ENCODE measurements at regions not wholly inside any gene's neighbourhood (a gene's known extent, or its start where the extent isn't known, plus 50 kb on each side); places are given as distances from the start of the nearest gene placed in this dataset.

- Histone ChIP-seq H2BK5ac (ENCODE audit: low read depth, low read length, poor library complexity, severe bottlenecking) (no peak overlapping the region), H3K36me3 (ENCODE audit: control insufficient read depth, insufficient read depth, low read length) (no peaks in the 10 kb centered on the region), H3K79me1 (ENCODE audit: low read depth in 1 of 2, low read length in 2 of 2) (no peaks in the 10 kb centered on the region), H3K14ac (replicated peaks; ENCODE audit: low read depth, low read length) (no peak overlapping the region), H2AK9ac (replicated peaks; ENCODE audit: low read depth, low read length, poor library complexity) (no peak overlapping the region), H3K56ac (ENCODE audit: extremely low read depth, insufficient read depth, low read length) (no peak overlapping the region), H2AK5ac (ENCODE audit: low read depth, low read length) (no peak overlapping the region), H3K9ac (ENCODE audit: low read depth, low read length) (no peak overlapping the region), H3K9me1 (ENCODE audit: insufficient read depth, low read length) (no peaks in the 10 kb centered on the region), H3K27ac (ENCODE audit: insufficient read depth, low read length) (no peak overlapping the region), H2BK120ac (ENCODE audit: low read depth, low read length) (no peak overlapping the region), H3K4ac (ENCODE audit: low read depth, low read length) (no peak overlapping the region), H3K18ac (ENCODE audit: low read depth, low read length) (no peak overlapping the region), H3K23ac (ENCODE audit: low read depth, low read length) (no peak overlapping the region), H3K9me3 (ENCODE audit: control insufficient read depth, insufficient read depth, low read length) (no peaks in the 10 kb centered on the region), H4K8ac (ENCODE audit: low read depth in 2 of 2, low read length in 2 of 2) (no peak overlapping the region), H4K5ac (ENCODE audit: low read depth, low read length) (no peak overlapping the region), H4K91ac (ENCODE audit: insufficient read depth, low read depth, low read length) (no peak overlapping the region), H2BK20ac (ENCODE audit: low read depth, low read length) (no peak overlapping the region), H3K4me2 (ENCODE audit: low read depth, low read length) (no peak overlapping the region), H2BK15ac (ENCODE audit: low read depth, low read length) (no peak overlapping the region), H4K20me1 (ENCODE audit: insufficient read depth, low read length) (no peaks in the 10 kb centered on the region), H3K27me3 (ENCODE audit: control insufficient read depth, insufficient read depth, low read length) (no peaks in the 10 kb centered on the region), H3K4me3 (ENCODE audit: insufficient read depth, low read depth, low read length) (no peak overlapping the region), H2AFZ (replicated peaks; ENCODE audit: low read length, poor library complexity) (no peak overlapping the region), H3K4me1 (ENCODE audit: control insufficient read depth, insufficient read depth, low read length) (no peaks in the 10 kb centered on the region)
- BruUV-seq (replicated peaks): no TSS peak
- dilution Hi-C loops (cut with HindIII; ENCODE audit: low sequenced_read_pairs, unreplicated experiment): no loop called here
- POLR2A ChIA-PET (ENCODE audit: unreplicated experiment): no interaction called here
- no CpG with 5 or more reads among the region's 1 CpG for WGBS, 2 experiments (ENCODE audit: extremely low coverage in 2 of 2, insufficient read length in 1 of 2)
- CTCF ChIA-PET: no interaction called here
- TF ChIP-seq NFE2L2 (IDR thresholded peaks at IDR 0.05; ENCODE audit: low read depth, low read length): no peak
- TF ChIP-seq USF2 (IDR thresholded peaks at IDR 0.05; ENCODE audit: low read depth, low read length): no peak
- TF ChIP-seq POLR2A (IDR thresholded peaks at IDR 0.05; ENCODE audit: low read depth, low read length): no peak
- ATAC-seq (ENCODE audit: low read depth) (no peak), DNase-seq (no peak)
- intact Hi-C loops (cut with micrococcal nuclease): no loop called here
- in situ Hi-C loops (cut with MboI; ENCODE audit: low sequenced_read_pairs): no loop called here
Observed at GRCh38 chr3:146843476-146843875, 238.3 kb upstream of the PLSCR5 start.
